ENCODE measurements at regions not wholly inside any gene's neighbourhood (a gene's known extent, or its start where the extent isn't known, plus 50 kb on each side); places are given as distances from the start of the nearest gene placed in this dataset.

DNA sequence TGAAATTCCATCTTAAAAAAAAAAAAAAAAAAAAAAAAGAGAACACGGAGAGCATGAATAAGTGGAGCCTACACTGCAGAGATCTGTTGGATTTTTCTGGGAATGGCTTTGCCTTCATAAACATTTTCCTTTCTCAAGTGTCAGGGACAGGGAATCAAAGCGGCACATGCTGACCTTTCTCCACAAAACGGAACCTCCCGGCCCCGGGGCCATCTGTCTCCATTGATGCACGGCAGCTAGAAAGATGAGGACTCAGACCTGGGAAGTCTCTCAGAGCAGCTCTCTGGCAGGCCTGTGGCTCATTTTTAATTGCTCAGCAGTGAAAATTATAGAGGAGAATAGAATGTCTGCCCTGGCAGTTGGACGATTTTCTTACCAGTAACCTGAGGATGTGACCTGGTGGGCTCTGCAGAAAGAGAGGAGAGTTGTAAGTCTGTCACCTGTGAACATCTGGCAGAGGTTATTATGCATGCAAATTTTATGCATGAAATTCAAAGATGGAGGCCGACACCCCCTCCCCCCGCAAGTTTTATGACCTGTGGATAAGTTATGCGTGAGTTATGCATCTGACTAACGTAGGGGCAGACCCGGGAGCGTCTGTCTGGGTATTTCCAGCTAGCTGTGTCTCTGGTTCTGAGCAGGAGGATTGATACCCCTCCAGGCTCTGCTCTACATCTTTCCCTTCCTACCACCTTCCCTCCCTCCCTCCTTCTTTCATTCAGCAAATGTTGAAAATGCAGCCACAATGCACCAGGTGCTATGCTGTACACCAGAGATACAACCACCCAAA, 352.5 kb downstream of the CDH26 start:
- H3K4me3 ChIP-seq (ENCODE audit: low read depth, low read length) = no peak overlapping the region
- DNase-seq (ENCODE audit: low read depth) = no peak
- TF ChIP-seq, protein P1, sequence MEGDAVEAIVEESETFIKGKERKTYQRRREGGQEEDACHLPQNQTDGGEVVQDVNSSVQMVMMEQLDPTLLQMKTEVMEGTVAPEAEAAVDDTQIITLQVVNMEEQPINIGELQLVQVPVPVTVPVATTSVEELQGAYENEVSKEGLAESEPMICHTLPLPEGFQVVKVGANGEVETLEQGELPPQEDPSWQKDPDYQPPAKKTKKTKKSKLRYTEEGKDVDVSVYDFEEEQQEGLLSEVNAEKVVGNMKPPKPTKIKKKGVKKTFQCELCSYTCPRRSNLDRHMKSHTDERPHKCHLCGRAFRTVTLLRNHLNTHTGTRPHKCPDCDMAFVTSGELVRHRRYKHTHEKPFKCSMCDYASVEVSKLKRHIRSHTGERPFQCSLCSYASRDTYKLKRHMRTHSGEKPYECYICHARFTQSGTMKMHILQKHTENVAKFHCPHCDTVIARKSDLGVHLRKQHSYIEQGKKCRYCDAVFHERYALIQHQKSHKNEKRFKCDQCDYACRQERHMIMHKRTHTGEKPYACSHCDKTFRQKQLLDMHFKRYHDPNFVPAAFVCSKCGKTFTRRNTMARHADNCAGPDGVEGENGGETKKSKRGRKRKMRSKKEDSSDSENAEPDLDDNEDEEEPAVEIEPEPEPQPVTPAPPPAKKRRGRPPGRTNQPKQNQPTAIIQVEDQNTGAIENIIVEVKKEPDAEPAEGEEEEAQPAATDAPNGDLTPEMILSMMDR (IDR thresholded peaks at IDR 0.05; ENCODE audit: control insufficient read depth, extremely low read depth, insufficient read depth) = no peak

DNA sequence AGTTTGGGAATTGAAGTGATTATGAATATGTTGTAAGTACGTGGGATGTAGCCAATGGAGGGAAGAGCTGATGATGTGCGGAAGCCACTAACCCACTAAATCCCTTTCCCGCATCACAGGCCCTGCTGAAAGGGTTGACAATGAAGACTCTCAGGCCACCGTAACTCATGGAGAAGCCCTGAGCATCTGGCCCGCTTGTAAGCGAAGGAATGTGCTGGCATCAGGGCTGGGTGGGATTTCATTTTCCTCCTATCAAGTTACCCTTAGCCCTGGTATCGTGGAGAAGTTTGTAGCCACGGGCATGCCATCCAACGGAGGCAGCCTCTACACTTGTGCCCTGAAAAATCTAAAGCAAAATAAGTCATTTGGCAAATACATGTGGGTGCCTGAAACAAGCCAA, 355.0 kb downstream of the CDH26 start:
- H3K4me3 ChIP-seq (ENCODE audit: low read depth, low read length) = no peak overlapping the region
- DNase-seq (ENCODE audit: low read depth) = no peak
- TF ChIP-seq, protein P1 (IDR thresholded peaks at IDR 0.05; ENCODE audit: control insufficient read depth, extremely low read depth, insufficient read depth) = no peak

DNA sequence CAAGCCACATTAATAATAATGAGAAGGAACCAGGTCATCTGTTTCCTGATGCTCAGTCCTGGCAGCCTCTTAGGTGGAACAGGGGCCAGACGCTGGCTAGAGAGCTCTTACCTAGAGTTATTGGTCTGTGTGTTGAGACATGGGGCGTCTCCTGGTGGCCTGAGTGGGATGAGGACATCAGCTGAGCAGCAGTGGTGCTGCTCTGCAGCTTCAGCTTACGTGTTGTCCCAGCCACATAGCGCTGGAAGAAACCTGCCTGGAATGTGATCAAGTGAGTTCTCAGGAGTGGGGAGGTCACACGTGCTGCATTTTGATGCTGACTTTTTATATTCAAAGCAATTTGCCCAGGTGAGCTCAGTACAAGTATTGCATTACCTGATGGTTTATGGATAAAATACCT, 355.4 kb downstream of the CDH26 start:
- TF ChIP-seq, protein P1 (IDR thresholded peaks at IDR 0.05; ENCODE audit: control insufficient read depth, extremely low read depth, insufficient read depth) = no peak
- H3K4me3 ChIP-seq (ENCODE audit: low read depth, low read length) = no peak overlapping the region
- no peak for DNase-seq (ENCODE audit: low read depth)

DNA sequence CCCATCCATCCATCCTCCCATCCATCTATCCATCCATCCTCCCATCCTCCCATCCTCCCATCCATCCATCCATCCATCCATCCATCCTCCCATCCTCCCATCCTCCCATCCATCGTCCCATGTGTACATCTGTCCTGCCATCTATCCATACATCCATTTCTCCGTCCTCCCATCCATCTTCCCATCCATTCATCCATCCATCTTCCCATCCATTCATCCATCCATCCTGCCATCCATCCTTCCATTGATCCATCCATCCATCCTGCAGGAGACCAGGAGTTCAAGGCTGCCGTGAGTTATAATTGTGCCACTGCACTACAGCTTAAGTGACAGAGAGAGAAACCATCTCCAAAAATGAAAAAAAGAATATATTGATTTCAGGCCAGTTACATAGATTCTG, 356.5 kb downstream of the CDH26 start:
- H3K4me3 ChIP-seq (ENCODE audit: low read depth, low read length) = no peak overlapping the region
- no peak for DNase-seq (ENCODE audit: low read depth)
- TF ChIP-seq, protein P1 (IDR thresholded peaks at IDR 0.05; ENCODE audit: control insufficient read depth, extremely low read depth, insufficient read depth) = no peak

DNA sequence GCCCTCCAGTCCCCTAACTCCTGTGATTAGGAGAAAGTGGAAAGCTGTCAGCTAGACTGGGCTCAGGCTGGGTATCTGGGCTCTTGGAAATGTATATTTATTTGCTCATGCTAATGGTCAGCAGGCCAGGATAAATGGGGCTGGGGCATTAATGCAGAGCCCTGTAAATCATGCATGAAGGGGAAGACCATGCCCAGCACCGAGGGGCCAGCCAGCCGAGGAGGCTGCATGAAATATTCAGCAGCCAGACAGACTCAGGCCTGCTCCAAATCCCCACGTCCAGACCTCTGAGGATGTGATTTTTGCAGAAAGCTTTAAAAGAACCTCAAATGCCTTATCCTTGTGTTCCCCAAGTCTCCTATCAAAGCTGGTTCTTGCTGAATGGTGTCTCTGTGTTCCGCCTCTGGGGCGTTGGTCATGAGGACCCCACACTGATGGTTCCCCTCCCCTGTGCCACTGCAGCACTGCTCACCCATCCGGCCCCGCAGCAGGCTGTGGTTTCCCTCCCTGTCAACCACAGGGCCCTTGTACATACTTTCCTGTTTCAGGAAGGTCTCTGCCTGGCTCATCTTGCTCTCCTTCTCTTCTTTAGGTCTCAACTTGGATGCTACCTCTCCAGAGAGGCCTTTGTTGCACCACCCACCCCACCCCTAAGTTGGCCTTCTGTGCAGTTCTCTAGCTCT, 358.4 kb downstream of the CDH26 start:
- no peak for DNase-seq (ENCODE audit: low read depth)
- TF ChIP-seq, protein P1 (IDR thresholded peaks at IDR 0.05; ENCODE audit: control insufficient read depth, extremely low read depth, insufficient read depth) = no peak
- no peak overlapping the region for H3K4me3 ChIP-seq (ENCODE audit: low read depth, low read length)

DNA sequence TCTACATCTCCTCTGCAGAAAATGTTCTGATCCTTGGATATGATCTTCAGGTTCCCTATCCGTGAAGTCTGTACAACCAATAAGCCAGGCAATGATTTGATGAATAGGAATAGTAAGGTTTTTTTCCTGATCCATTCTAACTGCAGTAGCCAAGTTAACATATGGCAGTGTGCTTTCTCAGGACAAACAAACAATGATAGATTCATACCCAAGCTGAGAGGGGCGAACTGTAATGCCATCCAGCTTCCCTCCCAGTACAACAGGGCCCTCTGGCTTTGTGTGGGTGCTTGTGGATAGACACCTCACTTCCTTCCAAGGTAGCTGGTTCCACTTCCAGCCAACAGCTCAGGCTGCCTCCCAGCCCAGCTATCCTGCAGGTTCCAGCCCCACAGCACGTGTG, 359.2 kb downstream of the CDH26 start:
- DNase-seq (ENCODE audit: low read depth) = no peak
- TF ChIP-seq, protein P1 (IDR thresholded peaks at IDR 0.05; ENCODE audit: control insufficient read depth, extremely low read depth, insufficient read depth) = no peak
- H3K4me3 ChIP-seq (ENCODE audit: low read depth, low read length) = no peak overlapping the region
